NCI-H1417 (cell line): ENCODE measurements at regions not wholly inside any gene's neighbourhood (a gene's known extent, or its start where the extent isn't known, plus 50 kb on each side); places are given as distances from the start of the nearest gene placed in this dataset.
"Not testable (repeated sequence)": the region's sequence is repeated elsewhere in the genome, so short reads cannot be mapped to it uniquely, and the experiment has no call there.

Source experiments
- DNase-seq, 3 experiments: peaks; one replicate each; lab custom pipeline; 2025; lab: John Stamatoyannopoulos, UW

GRCh38 chr4:23085249-23085568 lies 392.5 kb downstream of the GBA3 start:
- DNase-seq: no peak

- DNase-seq: no peak
Observed at GRCh38 chr4:23084559-23085248, 392.0 kb downstream of the GBA3 start.

- no peak for DNase-seq
Observed at GRCh38 chr4:23083391-23083790, 390.7 kb downstream of the GBA3 start.

GRCh38 chr4:23080171-23080570 lies 387.4 kb downstream of the GBA3 start:
- not testable (repeated sequence) for DNase-seq

- DNase-seq: no peak
Observed at GRCh38 chr4:23070848-23071570, 378.3 kb downstream of the GBA3 start.

- DNase-seq: no peak
Observed at GRCh38 chr4:23068756-23069155, 376.0 kb downstream of the GBA3 start.

GRCh38 chr4:23068287-23068686 lies 375.6 kb downstream of the GBA3 start:
- no peak for DNase-seq

- DNase-seq: no peak
Observed at GRCh38 chr4:23062188-23062587, 369.5 kb downstream of the GBA3 start.

GRCh38 chr4:23061431-23061830 lies 368.7 kb downstream of the GBA3 start:
- no peak for DNase-seq

GRCh38 chr4:23060776-23061175 lies 368.0 kb downstream of the GBA3 start:
- no peak for DNase-seq

GRCh38 chr4:23058165-23058776 lies 365.5 kb downstream of the GBA3 start:
- peak in 1 of 3 experiments; percentile 16 for DNase-seq

- no peak for DNase-seq
Observed at GRCh38 chr4:23041501-23041900, 348.8 kb downstream of the GBA3 start.

- no peak for DNase-seq
Observed at GRCh38 chr4:23040539-23040938, 347.8 kb downstream of the GBA3 start.

- DNase-seq: no peak
Observed at GRCh38 chr4:23039818-23040217, 347.1 kb downstream of the GBA3 start.

- peak in 1 of 3 experiments; percentile 34 for DNase-seq
Observed at GRCh38 chr4:23038626-23039491, 346.1 kb downstream of the GBA3 start.

GRCh38 chr4:23036921-23037495 lies 344.3 kb downstream of the GBA3 start:
- no peak for DNase-seq

GRCh38 chr4:23036503-23036902 lies 343.8 kb downstream of the GBA3 start:
- no peak for DNase-seq

- DNase-seq: no peak
Observed at GRCh38 chr4:23035521-23036056, 342.9 kb downstream of the GBA3 start.

- no peak for DNase-seq
Observed at GRCh38 chr4:23034731-23035130, 342.0 kb downstream of the GBA3 start.

GRCh38 chr4:23033796-23034195 lies 341.1 kb downstream of the GBA3 start:
- DNase-seq: no peak

GRCh38 chr4:23028875-23029274 lies 336.1 kb downstream of the GBA3 start:
- no peak for DNase-seq

GRCh38 chr4:23023666-23024065 lies 330.9 kb downstream of the GBA3 start:
- peak in 1 of 3 experiments; percentile 13 for DNase-seq
